Neutrophil (primary cell): ENCODE measurements at regions not wholly inside any gene's neighbourhood (a gene's known extent, or its start where the extent isn't known, plus 50 kb on each side); places are given as distances from the start of the nearest gene placed in this dataset.

Source experiments
- H3K27ac ChIP-seq: fragments of 200-600 bp; sonication (generic); 2 replicates; pipeline ENCODE4 v1.5.1; 2016; ENCODE audit warnings: mild to moderate bottlenecking, moderate library complexity
- H3K27me3 ChIP-seq: fragments of 200-600 bp; sonication (generic); 2 replicates; pipeline ENCODE4 v1.6.0; 2016; ENCODE audit warnings: mild to moderate bottlenecking
- H3K36me3 ChIP-seq: fragments of 200-600 bp; sonication (generic); 2 replicates; pipeline ENCODE4 v1.5.1; 2017
- H3K4me1 ChIP-seq, 2 experiments: fragments of 200-600 bp in 1 of 2; sonication (generic) in 1 of 2; 1 replicate in 1 of 2; 2 replicates in 1 of 2; pipeline versions ENCODE4 v1.5.1 to v1.6.1; 2013 to 2016; ENCODE audit warnings: low read depth in 1 of 2, low read length in 1 of 2, mild to moderate bottlenecking in 1 of 2, moderate library complexity in 1 of 2; ENCODE audit not compliant: control insufficient read depth in 1 of 2, insufficient read depth in 1 of 2
- H3K4me3 ChIP-seq, 2 experiments: fragments of 200-600 bp in 1 of 2; sonication (generic) in 1 of 2; 1 replicate in 1 of 2; 2 replicates in 1 of 2; pipeline ENCODE4 v1.5.1; 2013 to 2016; ENCODE audit warnings: low read depth in 1 of 2, low read length in 1 of 2, mild to moderate bottlenecking in 1 of 2, moderate library complexity in 1 of 2
- H3K9me3 ChIP-seq: fragments of 200-600 bp; sonication (generic); 2 replicates; pipeline ENCODE4 v1.5.1; 2016
- CTCF ChIP-seq: fragments of 200-600 bp; sonication (generic); IDR thresholded peaks from 2 replicates; pipeline ENCODE4 v1.5.1; 2016; ENCODE audit warnings: antibody characterized with exemption

- Histone ChIP-seq H3K4me1 (no peaks in the 10 kb centered on the region), H3K4me3 (no peak overlapping the region), H3K36me3 (no peaks in the 10 kb centered on the region), H3K27ac (no peak overlapping the region), H3K9me3 (no peaks in the 10 kb centered on the region), H3K27me3 (no peaks in the 10 kb centered on the region)
- TF ChIP-seq CTCF = no peak
Measured at GRCh38 chr14:49420201-49420600, 166.0 kb downstream of the RPS29 start.

- Histone ChIP-seq H3K36me3 (no peaks in the 10 kb centered on the region), H3K27me3 (no peaks in the 10 kb centered on the region), H3K9me3 (no peaks in the 10 kb centered on the region), H3K4me1 (no peaks in the 10 kb centered on the region), H3K27ac (no peak overlapping the region), H3K4me3 (no peak overlapping the region)
- TF ChIP-seq CTCF = no peak
Measured at GRCh38 chr14:49418789-49419188, 167.4 kb downstream of the RPS29 start.

- no peaks in the 10 kb centered on the region for H3K27me3 ChIP-seq
- no peaks in the 10 kb centered on the region for H3K4me1 ChIP-seq
- no peak overlapping the region for H3K27ac ChIP-seq
- no peak for TF ChIP-seq CTCF
- H3K36me3 ChIP-seq = no peaks in the 10 kb centered on the region
- H3K9me3 ChIP-seq = no peaks in the 10 kb centered on the region
- no peak overlapping the region for H3K4me3 ChIP-seq
Measured at GRCh38 chr14:49417790-49418189, 168.4 kb downstream of the RPS29 start.

GRCh38 chr14:49408187-49408933 is 177.8 kb downstream of the RPS29 start:
- no peak overlapping the region for H3K27ac ChIP-seq
- TF ChIP-seq CTCF = no peak
- no peaks in the 10 kb centered on the region for H3K4me1 ChIP-seq

GRCh38 chr14:49405291-49405690 is 180.9 kb downstream of the RPS29 start:
- H3K27me3 ChIP-seq = no peaks in the 10 kb centered on the region
- no peaks in the 10 kb centered on the region for H3K36me3 ChIP-seq
- no peaks in the 10 kb centered on the region for H3K4me1 ChIP-seq
- no peak for TF ChIP-seq CTCF
- no peaks in the 10 kb centered on the region for H3K9me3 ChIP-seq
- no peak overlapping the region for H3K4me3 ChIP-seq
- H3K27ac ChIP-seq = no peak overlapping the region

More at GRCh38 chr14:49408187-49408933, 177.8 kb downstream of the RPS29 start:
- H3K4me3 ChIP-seq = no peak overlapping the region
- no peaks in the 10 kb centered on the region for H3K36me3 ChIP-seq
- no peaks in the 10 kb centered on the region for H3K27me3 ChIP-seq
- H3K9me3 ChIP-seq = no peaks in the 10 kb centered on the region
